ENCODE measurements at regions not wholly inside any gene's neighbourhood (a gene's known extent, or its start where the extent isn't known, plus 50 kb on each side); places are given as distances from the start of the nearest gene placed in this dataset.

DNA sequence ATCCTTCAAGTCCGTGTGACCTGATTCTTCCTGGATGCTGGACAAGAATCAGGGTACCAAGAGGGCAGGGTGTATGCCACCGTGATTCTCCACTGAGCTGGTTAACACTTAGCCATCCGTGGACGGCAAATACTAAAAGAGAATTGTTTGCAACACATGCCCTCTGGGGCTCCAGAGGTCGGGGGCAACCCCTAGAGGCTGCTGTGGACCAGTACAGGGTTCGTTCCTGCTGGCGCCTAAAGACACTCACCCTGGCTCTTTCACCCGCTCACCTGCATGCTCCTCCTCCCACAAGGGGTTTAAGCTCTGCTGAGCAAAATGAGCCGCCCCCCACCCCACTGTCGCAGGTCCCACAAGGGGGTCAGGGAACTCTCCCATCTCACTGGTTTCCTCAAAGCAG is 148.7 kb upstream of the ITGB1 start:
- in situ Hi-C loops (cut with HindIII; ENCODE audit: low sequenced_read_pairs), result no loop called here
- TF ChIP-seq, protein P1, sequence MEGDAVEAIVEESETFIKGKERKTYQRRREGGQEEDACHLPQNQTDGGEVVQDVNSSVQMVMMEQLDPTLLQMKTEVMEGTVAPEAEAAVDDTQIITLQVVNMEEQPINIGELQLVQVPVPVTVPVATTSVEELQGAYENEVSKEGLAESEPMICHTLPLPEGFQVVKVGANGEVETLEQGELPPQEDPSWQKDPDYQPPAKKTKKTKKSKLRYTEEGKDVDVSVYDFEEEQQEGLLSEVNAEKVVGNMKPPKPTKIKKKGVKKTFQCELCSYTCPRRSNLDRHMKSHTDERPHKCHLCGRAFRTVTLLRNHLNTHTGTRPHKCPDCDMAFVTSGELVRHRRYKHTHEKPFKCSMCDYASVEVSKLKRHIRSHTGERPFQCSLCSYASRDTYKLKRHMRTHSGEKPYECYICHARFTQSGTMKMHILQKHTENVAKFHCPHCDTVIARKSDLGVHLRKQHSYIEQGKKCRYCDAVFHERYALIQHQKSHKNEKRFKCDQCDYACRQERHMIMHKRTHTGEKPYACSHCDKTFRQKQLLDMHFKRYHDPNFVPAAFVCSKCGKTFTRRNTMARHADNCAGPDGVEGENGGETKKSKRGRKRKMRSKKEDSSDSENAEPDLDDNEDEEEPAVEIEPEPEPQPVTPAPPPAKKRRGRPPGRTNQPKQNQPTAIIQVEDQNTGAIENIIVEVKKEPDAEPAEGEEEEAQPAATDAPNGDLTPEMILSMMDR (IDR thresholded peaks at IDR 0.05; ENCODE audit: low read depth, low read length, missing control alignments), result no peak
- H3K4me3 ChIP-seq (ENCODE audit: low read depth, low read length), result no peak overlapping the region
- no peak for DNase-seq (ENCODE audit: low read depth)

- in situ Hi-C loops (cut with HindIII; ENCODE audit: low sequenced_read_pairs), result no loop called here
- TF ChIP-seq, protein P1 (IDR thresholded peaks at IDR 0.05; ENCODE audit: low read depth, low read length, missing control alignments), result no peak
- H3K4me3 ChIP-seq (ENCODE audit: low read depth, low read length), result no peak overlapping the region
- no peak for DNase-seq (ENCODE audit: low read depth)
These were observed 145.9 kb upstream of the ITGB1 start for GRCh38 chr10:33103863-33104379.

DNA sequence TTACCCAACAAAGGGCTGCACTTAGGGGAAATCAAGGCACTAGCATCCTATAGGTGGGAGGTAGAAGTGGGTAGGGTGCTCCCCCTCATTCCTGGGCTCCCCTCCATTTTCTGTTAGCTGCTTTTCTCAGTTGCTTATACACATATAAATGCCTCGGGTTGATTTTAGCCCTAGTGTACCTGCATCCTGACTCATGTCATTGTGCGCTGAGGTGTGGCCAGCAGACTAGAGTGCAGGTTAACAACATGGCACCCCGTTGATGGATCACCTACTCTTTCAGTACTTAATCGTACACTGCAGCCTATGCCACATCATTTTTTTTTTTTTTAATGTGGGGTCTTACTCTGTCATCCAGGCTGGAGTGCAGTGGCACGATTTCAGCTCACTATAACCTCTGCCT is 144.0 kb upstream of the ITGB1 start:
- DNase-seq (ENCODE audit: low read depth), result no peak
- no peak overlapping the region for H3K4me3 ChIP-seq (ENCODE audit: low read depth, low read length)
- TF ChIP-seq, protein P1 (IDR thresholded peaks at IDR 0.05; ENCODE audit: low read depth, low read length, missing control alignments), result no peak
- in situ Hi-C loops (cut with HindIII; ENCODE audit: low sequenced_read_pairs), result no loop called here

GRCh38 chr10:33101392-33101787 is 143.4 kb upstream of the ITGB1 start:
- H3K4me3 ChIP-seq (ENCODE audit: low read depth, low read length), result no peak overlapping the region
- in situ Hi-C loops (cut with HindIII; ENCODE audit: low sequenced_read_pairs), result no loop called here
- DNase-seq (ENCODE audit: low read depth), result no peak
- TF ChIP-seq, protein P1 (IDR thresholded peaks at IDR 0.05; ENCODE audit: low read depth, low read length, missing control alignments), result no peak

DNA sequence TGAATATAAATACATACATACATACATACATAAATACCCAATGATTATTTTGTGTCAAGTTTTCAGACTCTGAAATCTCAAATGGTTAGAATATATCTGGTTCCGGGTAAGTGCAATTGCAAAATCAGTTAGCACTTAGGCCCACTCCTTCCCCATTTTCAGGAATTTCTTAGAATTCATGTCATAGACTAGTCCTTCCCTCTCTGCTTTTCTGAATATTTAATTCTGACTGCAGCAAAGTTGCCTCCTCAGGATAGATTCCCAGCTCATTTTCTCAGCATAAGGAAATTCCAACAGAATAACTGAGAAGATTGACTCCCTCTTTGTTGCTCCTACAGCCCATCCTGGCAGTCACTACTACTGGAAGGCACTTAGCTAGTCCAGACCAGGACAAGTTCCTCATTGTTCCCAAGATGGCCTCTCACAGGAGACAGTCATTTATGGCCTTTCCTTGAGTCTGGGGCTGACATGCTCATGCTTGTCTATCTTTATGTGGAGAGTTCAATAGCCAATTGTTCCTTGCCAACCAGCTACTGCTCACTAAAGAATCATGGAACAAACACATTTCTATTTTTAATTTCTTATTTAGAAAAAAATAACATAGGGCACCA is 142.9 kb upstream of the ITGB1 start:
- H3K4me3 ChIP-seq (ENCODE audit: low read depth, low read length), result no peak overlapping the region
- DNase-seq (ENCODE audit: low read depth), result no peak
- in situ Hi-C loops (cut with HindIII; ENCODE audit: low sequenced_read_pairs), result no loop called here
- TF ChIP-seq, protein P1 (IDR thresholded peaks at IDR 0.05; ENCODE audit: low read depth, low read length, missing control alignments), result no peak

DNA sequence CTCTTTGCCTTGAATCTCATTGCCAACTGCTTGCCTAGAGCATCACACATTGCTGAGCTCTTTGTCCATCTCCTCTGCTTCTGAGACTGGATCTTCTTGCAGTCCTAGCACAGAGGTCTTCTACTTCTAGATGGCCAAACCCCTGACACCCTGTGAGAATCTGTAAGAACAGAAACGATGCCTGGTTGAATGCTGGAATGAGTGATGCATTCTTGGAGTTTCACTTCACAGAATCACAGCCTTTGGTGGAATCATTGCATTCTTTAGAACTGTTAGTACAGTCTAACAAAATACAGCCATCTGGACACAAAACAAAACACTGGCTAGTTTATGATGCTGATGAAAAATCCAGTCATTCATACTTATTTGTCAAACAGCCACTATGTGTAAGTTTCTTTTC is 141.7 kb upstream of the ITGB1 start:
- H3K4me3 ChIP-seq (ENCODE audit: low read depth, low read length), result no peak overlapping the region
- in situ Hi-C loops (cut with HindIII; ENCODE audit: low sequenced_read_pairs), result no loop called here
- TF ChIP-seq, protein P1 (IDR thresholded peaks at IDR 0.05; ENCODE audit: low read depth, low read length, missing control alignments), result no peak
- DNase-seq (ENCODE audit: low read depth), result no peak
